GM19328 (cell line): ENCODE measurements at regions not wholly inside any gene's neighbourhood (a gene's known extent, or its start where the extent isn't known, plus 50 kb on each side); places are given as distances from the start of the nearest gene placed in this dataset.
"Not testable (repeated sequence)": the region's sequence is repeated elsewhere in the genome, so short reads cannot be mapped to it uniquely, and the experiment has no call there.

Source experiments
- ATAC-seq: cut with Tn5 transposase; IDR thresholded peaks from one replicate; pipeline ENCODE4 v1.9.1; 2021; ENCODE audit warnings: mild to moderate bottlenecking, moderate library complexity; ENCODE audit not compliant: unreplicated experiment

DNA sequence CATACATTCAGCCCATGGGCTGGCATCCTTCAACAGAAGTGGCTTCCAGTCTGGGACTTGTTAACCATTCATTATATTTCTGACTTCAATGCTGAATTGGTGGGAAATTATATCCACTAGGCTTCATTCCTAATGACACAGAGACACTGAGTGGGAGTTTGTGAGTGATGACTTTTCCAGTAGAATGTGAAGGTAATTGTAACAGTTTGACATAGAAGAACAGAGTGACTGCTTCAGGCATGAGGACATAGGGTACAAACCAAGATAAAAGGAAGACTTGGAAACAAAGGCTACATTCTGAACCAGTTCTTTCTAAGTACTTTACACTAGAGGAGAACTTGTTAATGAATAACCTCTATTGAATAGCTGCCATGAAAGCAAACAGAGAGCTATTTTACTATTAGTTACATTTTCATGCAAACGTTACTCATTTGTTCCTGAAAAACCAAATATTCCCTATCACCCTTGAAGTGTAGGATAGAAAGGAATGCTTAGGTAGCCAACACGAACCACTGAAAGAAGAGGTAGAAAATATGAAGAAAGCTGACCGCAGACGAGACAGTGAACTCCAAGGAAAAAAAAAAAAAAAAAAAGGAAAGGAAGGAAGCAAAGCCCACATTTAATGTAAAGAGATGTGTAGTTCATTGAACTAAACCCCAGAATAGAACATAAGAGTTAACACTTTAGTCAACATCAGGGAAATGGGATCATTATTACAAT lies 237.0 kb upstream of the SEMA3C start:
- no peak for ATAC-seq

DNA sequence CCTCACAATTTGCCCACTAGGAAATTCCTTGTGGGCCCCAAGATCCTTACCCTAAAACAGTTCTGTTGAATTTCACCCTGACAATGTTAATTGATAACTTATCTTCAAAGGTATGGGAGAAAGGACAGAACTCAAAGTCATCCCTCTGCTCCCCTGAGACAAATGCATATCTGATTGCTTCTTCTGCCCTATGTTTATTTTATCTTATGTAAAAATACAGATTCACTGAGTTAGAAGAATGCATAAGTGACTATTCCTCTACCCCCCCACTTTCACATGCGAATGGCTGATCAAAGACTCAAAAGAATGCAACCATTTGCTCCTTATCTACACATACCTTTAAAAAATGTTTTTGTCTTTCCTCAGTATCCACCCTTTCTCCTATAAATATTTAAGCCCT lies 235.7 kb upstream of the SEMA3C start:
- no peak for ATAC-seq

DNA sequence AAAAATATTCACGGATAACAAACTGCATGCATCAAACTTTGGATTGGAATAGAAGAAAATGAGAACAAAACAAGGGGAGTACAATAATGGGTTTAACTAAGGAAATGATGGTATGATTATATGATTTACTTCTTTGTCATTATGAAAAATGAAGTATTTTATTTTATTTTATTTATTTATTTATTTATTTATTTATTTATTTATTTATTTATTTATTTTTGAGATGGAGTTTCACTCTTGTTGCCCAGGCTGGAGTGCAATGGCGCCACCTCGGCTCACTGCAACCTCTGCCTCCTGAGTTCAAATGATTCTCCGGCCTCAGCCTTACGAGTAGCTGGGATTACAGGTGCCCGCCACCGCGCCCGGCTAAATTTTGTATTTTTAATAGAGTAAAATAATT lies 234.1 kb upstream of the SEMA3C start:
- ATAC-seq = not testable (repeated sequence)

DNA sequence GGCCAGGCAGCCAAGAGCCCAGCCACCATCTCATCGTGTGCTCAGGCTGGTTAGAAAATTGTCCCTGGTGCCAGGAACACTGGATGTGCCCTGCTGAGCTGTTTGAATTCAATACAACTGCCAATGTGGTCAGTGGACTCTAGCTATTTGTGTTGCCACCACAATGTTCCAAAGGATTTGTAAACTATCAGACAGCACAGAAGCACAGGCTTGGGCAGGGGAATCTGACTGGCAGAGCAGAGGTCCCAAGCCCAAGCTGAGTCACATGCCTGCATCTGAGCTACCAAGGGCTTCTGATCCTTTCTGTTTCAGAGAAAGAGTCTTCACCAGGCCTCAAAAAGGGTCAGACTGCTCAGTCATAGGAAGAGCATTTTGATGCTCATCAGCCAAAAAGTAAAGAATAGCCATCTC lies 232.1 kb upstream of the SEMA3C start:
- ATAC-seq = no peak

DNA sequence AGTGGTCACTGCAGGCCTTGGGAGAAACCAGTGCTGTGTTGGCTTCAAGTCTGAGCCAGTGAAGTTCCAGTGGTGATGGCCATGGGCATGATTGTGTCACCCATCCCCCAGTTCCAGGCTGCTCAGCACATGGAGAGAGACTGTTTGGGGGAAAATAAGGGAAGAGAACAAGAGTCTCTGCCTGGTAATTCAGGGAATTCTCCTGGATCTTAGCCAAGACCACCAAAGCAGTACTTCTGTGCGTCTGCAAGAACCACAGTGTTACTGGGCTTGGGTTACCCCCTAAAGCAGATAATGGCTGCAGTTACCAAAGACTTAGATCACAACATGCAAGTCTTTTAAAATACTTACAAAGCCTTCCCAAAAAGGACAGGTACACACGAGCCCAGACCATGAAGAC lies 225.0 kb upstream of the SEMA3C start:
- ATAC-seq = no peak

DNA sequence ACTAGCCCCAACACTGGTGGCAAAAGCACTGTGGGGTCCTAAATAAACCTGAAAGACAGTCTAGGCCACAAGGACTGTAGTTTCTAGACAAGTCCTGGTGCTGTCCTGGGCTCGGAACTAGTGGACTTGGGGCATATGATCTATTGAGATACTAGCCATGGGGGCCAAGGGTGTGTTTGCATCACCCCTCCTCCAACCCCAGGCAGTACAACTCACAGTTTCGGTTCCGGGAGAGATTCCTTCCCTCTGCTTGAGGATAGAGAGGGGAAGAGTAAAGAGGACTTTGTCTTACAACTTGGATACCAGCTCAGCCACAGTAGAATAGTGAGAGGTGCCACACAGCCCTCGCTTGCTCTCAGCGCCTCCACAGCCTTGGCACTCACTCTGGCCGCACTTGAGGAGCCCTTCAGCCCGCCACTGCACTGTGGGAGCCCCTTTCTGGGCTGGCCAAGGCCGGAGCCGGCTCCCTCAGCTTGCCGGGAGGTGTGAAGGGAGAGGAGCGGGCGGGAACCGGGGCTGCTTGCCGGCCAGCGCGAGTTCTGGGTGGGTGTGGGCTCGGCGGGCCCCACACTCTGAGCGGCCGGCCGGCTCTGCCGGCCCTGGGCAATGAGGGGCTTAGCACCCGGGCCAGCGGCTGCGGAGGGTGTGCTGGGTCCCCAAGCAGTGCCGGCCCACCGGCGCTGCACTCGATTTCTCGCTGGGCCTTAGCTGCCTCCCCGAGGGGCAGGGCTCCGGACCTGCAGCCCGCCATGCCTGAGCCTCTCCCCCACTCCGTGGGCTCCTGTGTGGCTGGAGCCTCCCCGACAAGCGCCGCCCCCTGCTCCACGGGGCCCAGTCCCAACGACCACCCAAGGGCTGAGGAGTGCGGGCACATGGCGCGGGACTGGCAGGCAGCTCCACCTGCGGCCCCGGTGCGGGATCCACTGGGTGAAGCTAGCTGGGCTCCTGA lies 222.7 kb upstream of the SEMA3C start:
- not testable (repeated sequence) for ATAC-seq

DNA sequence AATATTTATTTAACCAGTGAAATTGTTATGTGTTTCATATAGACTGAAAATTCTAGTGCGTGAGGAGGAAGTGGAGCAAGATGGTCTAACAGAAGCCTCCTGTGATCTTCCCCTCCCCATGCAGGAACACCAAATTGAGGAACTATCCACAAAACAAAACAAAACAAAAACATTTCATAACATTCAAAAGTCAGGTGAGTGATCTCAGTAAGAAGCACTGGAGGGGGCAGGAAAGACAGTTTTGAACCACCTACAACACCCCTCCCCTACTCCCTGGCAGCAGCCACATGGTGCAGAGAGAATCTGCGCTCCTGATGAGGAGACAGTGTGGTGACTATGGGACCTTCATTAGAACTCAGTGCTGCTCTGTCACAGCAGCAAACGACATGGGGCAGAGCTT lies 221.9 kb upstream of the SEMA3C start:
- ATAC-seq = no peak

DNA sequence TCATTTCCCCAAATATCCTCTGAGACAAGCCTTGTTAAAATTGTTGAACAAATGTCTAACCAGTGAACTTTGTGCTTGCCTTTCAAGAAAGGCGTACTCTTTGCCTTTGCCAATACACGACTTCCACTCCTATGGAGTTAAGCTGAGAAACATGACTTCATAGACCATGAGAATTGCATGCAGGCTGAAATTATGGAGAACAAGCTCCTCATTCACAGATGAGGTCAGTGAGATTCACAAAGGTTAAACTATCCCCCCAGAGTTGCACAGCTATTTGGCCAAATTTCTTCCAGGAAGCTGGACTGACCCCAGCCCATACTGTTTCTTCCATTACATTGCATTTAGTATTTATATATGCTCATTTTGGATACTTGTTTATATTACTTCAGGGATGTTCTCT lies 221.4 kb upstream of the SEMA3C start:
- no peak for ATAC-seq

DNA sequence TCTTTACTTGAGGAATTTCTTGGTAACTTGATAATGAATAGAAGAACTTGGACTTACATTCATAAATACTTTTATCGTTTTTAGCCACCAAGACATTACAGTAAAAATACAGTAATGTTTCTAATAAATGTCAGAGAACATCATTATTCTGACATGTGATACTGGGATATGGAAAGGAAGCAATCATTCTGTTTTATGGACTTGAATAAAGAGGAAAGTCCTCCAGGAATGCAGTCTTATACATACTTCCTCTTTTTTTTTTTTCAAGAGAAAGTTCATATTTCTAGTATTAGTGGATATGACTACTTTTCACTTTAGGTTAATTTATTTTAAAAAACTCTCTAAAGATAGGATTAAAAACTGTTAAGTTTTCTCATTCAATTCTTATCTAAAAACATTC lies 220.0 kb upstream of the SEMA3C start:
- no peak for ATAC-seq

DNA sequence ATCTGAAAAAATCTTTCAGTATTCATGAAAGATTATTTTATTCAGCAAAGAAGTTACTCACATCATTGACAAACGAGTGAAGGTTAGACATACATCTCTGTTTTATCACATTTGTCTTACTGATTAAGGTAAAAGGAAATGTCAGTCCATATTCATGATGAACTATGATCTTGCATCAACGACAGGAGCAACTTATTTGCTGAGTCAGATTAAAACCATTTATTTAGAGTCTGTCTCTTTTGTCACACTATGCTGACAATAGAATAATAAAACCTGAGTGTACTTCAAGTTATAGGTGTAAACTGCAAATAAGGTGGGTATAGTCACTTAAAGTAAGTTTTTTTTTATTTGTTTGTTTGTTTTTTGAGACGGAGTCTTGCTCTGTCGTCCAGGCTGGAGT lies 216.5 kb upstream of the SEMA3C start:
- ATAC-seq = no peak

DNA sequence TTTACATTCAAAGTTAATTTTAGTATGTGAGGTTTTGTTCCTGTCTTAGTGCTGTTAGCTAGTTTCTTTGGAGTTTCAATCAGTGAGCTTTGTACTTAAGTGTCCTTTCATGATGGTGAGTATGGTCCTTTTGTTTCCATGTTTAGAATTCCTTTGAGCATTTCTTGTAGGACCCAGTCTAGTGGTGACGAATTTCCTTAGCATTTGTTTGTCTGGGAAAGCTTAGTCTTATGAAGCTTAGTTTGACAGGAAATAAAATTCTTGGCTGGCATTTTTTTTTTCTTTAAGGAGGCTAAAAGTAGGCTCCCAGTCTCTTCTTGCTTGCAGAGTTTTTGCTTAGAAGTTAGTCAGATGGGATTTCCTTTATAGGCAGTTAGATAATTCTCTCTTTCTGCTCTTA lies 209.2 kb upstream of the SEMA3C start:
- ATAC-seq = no peak

DNA sequence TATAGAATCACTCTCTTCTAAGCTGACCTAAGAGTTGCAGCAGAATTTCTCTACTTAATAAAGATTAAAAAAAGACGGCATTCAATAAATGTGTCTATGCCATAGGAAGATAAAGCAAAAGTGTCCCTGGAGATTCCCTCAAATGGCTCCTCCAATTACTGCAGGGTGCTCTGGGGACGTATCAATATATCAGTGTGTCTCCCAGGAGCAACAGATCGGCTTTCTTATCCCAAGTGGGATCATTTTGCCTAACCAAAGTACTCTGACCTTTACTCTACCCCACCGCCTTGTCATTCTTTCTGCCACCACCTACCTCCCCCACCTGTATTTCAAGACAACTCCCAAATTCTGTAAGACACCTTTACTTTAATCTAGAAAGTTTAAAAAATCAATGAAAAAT lies 202.0 kb upstream of the SEMA3C start:
- ATAC-seq = no peak

DNA sequence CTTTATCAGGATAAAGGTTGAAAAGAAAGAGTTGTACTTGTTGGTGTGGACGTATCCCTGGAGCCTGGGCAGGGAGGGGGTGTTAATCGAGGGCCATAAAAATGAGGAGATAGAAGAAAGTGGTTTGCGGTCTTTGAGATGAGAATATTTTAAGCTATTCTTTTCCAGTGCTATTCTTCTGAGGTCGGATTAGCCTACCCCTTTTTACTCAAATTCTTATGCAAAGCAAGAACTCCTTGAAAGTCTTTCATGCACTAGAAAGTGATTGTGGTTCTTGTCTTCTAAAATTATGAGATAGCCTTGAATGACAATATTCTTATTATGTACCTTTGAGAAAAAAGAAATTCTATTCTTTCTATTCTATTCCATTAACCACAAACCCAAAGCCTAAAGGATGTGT lies 201.3 kb upstream of the SEMA3C start:
- no peak for ATAC-seq

DNA sequence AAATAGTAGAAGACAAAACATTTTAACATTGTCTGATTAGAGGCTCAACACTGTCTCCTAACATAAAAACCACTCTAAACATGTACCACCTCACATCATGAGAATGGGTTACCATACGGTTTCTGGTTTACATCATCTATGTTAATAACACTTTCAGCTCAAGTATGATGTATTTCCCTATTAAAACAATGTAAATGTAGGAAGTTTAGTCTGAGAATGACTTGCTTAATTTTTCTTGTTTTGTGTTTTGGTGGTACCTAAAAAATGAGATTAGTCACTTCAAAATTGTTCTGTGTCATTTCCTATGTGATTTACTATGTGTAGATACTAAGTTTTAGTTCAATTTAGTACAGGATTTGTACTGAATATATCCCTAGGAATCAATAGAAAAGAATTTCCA lies 195.8 kb upstream of the SEMA3C start:
- ATAC-seq = no peak

DNA sequence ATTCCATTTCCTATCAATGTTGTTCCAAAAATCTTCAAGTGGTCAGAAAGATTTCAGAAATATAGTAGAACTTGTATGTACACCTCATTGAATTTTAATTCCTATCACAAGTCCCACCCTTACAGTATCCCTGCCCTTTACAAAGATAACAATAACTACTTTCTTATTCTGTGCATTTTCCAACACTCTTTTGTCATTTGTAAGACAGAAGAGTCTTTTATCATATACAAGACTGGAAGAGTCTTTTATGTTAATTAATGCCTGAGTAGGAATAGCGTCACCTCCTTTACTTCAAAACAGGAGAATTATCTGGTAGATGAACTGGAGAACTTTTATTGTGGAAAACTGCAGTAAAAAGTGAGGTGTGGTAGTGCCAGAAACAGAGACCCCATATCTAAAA lies 193.9 kb upstream of the SEMA3C start:
- no peak for ATAC-seq

DNA sequence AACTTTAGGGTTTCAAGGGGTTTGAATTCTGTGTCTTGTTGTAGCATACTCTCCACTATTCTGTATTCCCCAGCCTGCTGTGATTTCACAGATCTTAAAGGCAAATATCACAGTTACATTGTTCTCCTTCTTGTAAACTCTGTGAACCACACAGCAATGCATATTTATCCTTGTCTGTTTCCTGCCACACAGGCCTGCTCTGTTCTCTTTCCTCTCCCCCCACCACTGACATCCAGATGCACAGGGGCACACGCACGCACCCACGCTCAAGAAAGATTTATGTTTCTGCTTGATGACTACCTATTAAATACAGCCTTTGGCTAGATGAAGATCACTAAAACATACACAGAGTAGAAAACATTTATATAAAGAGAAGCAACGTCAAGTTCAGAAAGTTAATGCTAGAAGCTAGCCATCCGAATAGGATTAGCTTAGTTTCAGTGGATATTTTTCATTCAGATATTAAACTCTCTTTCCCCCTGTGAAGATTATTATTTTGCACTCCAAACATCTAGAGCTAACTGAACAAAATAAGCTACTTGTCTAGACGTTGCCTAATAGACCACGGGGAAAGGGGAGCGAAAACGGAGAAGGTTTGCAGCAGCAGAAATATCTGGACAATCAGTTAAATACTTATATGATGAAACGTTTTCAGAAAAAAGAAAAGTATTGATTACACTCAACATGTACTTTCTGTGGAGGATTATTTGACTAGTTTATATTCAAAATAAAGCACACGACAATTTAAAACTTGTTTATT lies 193.1 kb upstream of the SEMA3C start:
- no peak for ATAC-seq

DNA sequence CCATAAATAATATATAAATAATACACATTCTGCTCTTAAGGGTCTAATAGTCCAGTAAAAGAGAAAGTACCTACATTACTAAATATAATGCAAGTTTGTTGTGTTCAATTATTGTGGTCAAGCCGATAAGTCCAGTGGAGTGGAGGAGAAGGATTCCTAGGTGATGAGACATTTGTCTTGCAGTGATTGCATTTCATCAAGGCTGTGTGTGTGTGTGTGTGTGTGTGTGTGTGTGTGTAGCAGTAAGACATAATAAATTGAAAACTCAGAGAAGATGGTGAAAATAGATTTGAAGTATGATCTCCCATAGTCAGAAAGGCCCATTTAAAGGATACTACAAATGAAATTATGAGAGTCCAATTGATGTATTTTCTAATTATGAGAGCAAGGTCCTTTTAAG lies 192.5 kb upstream of the SEMA3C start:
- ATAC-seq = no peak

DNA sequence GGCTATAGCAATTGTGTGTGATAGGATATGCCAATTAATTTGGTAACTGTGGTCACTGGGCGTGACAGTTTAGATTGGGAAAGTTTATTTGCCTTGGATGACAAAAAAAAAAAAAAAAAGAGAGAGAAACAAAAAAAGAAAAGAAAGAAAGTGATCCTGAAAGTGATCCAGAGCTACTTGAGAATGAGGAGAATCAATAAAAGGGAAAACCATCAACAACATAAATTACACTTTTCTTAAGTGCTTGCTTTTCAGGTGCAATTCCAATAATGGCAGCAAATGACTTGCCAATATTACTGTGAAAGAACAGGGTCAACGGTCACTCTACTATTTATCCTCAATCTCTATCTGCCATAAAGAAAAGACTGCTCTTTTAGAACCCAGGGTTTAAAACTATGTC lies 191.8 kb upstream of the SEMA3C start:
- no peak for ATAC-seq

DNA sequence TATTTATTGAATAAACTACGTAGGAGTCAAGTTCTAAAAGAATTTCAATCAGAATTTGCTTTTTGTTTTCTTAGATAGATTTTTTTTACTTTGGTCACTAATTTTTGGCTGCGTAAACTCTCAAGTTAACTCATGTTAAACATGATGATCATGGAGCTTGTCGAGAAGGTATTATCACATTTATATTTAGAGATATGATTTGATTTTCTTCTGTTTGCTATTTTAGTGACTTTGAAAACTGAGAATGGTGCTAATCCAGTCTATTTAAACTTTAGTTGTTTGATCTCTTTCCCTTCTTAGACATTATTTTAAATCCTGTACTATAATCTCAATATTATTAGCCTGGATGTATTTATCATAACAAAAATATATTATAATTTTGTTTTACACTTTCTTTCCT lies 179.4 kb upstream of the SEMA3C start:
- ATAC-seq = no peak

DNA sequence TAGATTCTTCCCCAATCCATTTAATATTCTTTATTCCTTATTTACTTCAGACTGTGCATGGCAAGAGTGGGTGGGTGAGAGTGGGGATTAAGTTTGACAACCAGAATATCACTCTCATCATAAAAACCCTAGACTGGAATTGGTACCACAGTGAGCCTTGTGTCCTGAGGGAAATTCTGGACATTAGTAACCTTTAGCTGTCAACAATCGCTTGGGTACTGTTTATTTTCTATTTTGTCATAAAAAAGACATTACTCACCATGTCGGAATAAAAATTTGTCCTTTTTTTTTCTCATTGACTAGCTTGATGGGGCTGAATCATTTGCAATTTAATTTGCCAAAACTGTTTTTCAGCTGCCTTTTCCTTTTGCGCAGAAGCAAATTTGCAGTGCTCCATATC lies 176.1 kb upstream of the SEMA3C start:
- no peak for ATAC-seq

DNA sequence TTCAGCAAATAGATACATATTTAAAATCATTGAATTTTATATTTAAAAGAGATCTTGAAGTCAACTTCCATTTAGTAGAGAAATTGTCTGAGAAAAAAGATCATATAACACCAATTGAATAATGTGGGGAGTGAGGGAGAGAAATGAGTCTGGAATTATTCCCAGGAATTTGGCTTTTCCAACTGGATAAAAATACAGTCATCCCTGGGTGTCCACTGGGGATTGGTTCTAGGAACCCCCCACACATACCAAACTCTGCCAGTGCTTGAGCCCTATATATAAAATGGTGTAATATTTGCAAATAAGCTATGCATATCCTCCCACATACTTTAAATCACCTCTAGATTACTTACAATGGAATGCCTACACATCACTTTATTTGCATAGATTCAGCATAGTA lies 162.8 kb upstream of the SEMA3C start:
- no peak for ATAC-seq

DNA sequence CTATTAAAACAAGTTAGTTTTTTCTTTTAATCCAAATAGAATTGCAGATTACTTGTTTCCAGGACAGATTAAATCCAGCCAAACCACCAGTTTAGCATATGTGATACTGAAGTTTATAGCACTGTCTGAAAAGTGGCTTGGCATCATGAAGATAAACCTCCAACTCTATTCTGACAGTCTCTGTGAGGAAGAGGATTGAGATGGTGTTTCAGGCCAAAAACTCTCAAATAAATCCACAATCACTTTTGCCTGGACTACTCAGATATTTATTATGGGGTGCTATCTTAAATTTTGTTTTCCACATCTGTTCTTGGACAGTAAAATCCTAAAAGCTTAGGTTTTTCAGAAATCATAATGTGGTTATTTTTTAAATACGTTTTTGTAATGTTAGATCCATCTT lies 161.7 kb upstream of the SEMA3C start:
- no peak for ATAC-seq
